Activated CD8-positive, alpha-beta memory T cell treated with anti-CD3 and anti-CD28 coated beads for 1 hour (primary cell): ENCODE measurements at regions not wholly inside any gene's neighbourhood (a gene's known extent, or its start where the extent isn't known, plus 50 kb on each side); places are given as distances from the start of the nearest gene placed in this dataset.

Source experiments
- DNase-seq, 2 donors: peaks; one replicate each; pipeline ENCODE4 v3.0.0-alpha.2; 2020; ENCODE audit warnings: low read depth in 1 of 2; ENCODE audit errors: extremely low read depth in 1 of 2

DNA sequence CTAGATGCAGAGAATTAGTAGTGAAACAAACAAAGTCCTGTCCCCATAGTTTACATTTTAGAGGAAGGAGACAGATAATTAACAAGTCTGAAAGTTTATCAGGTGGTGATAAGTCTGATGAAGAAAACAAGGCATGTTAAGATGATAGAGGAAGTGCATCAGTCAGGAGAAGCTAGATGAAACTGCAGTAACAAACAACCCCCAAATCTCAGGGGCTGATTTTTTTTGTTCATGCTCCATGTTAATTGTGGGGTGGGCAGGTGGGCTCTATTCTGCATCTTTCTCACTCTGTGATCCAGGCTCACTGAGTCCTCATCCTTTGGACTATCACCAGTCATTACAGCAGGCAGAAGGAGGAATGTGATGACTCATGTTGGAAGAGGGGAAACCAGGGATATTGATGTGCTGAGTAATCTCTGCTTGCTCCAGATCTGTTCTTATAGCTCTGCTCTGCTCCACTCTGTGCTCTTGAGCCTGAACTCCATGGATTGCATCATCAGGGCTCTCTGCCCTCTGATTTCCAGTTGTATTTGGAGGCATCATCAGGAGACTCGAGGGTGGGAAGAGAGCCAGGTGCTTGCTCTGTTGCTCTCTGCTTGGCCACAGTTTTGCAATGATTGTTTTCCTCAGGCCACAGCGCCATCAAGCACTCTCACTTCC lies 166.9 kb downstream of the IER5 start:
- no peak for DNase-seq

DNA sequence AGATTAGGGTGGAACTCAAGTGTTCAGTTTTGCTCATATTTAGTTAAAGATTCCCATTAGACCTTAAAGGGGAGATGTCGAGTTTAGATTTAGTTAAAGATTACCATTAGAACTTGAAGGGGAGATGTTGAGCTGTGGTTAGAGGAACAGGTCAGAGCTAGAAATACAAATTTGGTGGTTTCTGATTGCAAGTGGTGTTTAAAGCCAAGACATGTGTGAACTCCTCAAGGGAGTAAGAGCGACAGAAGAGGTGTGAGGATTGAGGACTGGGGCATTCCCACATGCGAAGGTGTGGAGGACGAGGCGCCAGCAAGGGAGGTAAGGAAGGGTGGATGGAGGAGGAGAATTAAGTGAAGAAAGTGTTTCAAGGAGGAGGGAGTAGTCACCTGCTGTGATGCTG lies 168.6 kb downstream of the IER5 start:
- no peak for DNase-seq

DNA sequence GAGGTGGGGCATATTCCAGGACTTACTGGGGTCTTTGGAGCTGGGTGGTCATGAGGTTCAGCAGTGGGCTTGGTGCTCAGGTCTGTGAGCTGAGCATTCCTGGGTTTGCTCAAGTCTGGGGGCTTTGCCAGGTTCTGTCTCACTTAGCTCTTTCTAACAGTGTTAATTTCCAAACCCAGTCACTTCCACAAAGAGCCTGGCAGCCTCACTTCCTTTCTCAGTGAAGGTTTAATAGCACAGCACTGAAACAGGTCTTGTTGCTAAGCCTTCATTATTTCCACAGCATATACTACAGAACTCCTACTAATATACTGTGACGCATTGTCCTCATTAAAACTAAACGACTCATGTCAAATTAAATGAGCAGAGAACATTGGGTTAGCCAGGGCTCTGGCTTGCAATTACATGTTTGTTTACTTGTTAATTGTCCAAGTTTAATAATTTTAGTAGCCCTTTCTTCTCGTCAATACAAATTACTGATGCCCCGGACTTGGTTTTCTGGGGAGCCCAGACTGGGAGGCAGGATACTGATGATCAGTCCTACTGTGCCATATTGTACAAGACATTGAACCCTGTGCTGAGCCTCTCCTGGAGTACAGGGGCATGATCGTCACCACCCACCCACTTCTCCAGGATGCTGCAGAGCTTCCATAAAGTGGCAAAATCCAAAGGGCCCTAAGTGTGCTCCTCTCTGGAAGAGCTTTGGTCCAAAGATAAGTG lies 170.7 kb downstream of the IER5 start:
- no peak for DNase-seq

DNA sequence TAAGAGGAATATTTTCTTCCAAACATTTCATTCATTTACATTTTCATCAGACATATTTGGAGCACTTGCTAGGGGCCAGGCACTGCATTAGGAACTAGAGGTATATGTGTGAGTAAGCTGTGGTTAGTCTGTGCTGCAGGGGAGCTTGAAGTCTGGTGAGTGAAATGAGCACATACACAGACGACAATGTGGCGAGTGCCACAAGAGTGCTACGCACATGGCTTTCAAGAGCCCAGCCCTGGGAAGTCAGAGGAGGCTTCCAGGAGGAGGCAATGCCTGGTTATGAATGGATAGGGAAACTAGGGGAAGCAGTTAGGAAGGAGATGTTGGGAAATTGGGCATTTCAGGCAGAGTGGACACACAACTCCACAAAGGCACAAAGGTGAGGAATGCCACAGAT lies 171.8 kb downstream of the IER5 start:
- DNase-seq: no peak

DNA sequence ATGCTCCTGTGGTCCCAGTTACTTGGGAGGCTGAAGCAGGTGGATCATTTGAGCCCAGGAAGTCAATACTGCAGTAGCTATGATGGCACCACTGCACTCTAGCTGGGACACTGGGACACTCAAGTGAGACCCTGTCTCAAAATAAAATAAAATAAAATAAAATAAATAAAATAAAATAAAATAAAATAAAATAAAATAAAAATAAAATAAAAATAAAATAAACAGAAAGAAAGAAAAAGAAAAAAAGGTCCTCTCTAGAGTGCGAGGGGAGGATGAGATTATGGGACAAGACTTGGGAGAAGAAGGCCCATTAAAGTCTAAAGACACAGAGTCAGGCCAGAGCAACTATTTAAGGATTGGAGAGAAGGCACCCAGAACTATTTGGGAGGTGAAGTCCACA lies 172.5 kb downstream of the IER5 start:
- DNase-seq: no peak

DNA sequence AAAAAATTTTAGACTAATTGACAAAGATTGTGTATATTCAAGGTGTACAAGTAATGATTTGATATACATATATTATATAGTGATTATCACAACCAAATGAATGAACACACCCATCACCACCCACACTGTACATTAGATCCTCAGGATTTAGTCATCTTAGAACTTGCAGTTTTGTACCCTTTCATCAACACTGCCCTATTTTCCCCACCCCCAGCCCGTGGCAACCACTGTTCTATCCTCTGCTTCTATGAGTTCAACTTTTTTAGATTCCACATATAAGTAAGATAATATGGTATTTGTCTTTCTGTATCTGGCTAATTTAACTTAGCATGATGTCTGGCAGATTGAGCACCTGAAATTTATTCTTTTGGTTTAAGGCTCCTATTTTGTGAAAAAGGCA lies 173.6 kb downstream of the IER5 start:
- no peak for DNase-seq

DNA sequence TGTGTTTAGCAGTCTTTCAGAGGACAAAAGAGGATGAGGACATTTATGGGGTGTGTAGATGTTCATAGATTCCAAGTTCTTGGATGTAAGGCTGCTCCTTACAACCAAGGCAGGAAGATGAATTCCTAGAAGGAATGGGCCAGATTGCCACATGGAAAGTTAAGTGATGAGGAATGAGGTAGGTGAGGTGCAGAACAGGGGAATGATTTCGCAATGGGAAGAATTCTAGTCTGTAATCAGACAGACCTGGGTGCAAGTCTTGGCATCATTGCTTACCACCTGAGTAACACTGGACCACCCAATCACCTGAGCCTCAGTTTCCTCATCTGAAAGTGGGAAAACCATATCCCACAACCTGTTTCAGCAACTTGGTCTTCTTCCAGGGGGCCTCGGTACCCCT lies 174.9 kb downstream of the IER5 start:
- DNase-seq: no peak

DNA sequence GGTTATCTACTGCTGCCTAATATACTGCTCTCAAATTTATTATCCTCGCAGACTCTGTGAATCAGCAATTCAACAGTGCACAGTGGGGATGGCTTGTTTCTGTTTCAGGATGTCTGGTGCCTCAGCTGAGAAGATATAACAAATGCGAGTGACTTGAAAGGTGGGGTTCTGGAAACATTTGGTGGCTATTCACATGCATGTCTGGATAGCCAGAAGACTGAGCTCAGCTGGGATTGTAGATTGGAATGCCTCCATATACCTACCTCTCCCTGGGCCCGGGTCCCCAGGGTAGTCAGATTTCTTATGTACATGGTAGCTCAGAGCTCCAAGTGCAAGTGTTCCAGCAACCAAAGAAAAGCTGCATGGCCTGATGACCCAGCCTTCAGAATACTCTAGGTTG lies 176.3 kb downstream of the IER5 start:
- no peak for DNase-seq

DNA sequence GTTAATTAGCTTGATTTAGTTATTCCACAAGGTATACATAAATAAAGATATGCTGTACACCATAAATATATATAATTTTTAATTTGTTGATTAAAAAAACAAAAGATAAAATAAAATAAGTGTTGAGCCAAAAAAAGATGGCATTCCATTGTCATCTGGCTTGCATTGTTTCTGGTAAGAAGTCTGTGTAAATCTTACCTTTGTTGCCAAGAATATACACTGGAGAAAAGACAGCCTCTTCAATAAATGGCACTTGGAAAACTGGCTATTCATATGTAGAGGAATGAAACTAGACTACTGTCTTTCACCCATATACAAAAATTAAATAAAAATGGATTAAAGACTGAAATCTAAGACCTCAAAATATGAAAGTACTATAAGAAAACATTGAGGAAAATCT lies 196.5 kb downstream of the IER5 start:
- no peak for DNase-seq

DNA sequence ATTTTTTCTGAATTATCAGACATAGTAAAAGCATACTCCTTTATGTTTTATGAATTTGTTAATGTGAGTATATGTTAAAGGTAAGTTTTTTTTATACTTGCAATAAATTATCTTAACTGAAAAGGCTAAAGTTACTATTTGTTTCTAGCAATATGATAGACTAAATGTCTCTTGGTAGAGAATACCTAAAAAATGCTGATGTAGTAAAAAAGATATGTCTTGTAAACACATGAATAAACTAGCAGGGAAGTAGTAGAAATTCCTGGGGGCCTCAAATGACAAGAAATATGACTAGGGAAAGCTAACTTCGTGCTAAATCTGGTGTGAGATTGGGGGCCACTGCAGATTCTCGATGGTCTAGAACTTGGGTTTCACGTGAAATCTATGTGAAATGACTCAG lies 188.1 kb upstream of the CACNA1E start:
- DNase-seq: no peak

DNA sequence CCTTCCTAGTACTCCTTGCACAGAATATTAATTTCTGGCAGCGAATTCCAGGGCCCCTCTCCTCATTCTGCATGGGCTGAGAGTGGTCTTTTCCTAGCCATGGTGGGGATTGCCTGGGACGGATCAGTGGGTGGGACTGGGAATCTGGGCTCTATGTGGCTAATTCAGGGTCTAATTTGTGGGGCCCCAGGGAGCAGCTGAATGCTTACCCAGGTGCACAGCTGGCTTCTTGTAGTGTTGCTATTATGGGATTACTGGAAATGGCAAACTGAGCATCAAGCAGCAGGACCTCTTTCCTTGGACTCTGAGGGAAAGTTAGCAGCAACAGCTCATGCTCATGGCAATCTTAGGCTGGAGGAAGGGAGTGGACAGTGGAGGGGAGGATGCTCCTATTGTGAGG lies 187.1 kb upstream of the CACNA1E start:
- DNase-seq: no peak

DNA sequence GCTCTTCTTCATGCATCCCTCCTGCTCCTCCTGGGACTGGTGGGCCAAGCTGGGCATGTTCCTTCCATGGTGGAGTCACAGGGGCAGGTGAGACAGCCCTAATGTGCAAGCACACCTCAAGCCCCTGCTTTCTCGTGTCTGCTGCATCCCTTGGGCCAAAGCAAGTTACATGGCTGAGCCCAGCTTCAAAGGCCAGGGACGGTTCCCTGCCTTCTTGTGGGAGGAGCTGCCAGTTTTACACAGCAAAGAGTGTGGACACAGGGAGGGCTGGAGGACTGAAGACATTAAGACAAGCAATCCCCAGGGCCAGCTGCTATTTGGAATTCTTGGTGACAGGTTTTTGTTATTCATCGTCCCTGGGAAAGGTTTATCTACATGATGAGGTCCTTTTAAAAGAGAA lies 175.2 kb upstream of the CACNA1E start:
- DNase-seq: no peak

DNA sequence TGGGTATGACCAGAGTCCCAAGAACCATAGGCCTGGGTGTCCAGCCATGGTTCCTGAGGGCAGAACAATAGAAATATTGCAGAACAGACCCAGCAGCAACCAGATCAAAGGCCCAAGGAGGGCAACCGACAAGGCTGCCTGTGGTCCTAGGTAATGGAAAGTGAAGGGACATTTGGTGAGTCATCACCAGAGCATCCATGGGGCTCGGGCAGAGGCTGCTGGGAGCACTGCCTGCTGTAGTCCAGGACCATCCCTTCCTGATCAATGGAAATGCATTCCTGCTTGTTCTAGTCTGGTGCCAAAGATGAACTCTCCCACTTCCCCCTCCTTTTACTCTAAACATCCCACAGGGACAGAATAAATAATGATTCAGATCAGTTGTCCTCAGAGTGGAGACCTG lies 172.8 kb upstream of the CACNA1E start:
- DNase-seq: no peak

DNA sequence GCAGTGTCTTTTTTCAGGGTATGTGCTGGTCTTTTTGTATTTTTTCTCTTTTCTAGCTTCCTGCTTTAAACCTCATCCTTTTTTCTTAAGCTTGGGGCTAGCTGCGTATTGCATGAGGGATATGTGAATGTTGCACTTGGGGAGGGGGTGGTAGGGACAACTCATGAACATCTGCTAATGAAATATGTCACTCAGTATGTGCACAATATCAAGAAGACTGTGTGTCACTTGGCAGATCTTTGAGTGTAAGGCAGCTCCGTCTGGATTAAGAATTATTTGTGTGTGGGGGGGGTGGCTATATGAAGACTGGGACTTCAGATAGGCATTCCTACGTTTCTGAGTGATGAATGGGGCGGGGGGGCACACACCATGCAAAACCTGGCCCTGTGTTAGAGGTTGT lies 170.4 kb upstream of the CACNA1E start:
- DNase-seq: no peak

DNA sequence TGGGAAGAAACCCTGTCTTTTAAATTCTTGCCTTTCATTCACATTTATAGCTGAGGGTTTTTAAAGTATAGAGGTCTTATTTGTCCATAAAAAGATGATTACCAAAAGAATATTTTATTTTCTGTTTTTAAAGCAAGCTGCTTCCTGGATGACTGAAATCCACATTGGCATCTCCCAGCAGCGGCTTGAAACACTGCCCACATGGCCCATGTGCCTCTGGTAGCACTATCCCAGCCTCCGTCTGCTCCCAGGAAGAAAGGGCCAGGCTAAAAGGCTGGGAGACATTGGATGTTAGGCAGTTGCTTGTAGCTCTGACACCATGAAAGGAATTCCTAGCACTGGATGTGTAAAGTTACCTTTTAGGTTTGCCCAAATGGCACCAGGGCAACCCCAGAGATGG lies 169.9 kb upstream of the CACNA1E start:
- DNase-seq: no peak

DNA sequence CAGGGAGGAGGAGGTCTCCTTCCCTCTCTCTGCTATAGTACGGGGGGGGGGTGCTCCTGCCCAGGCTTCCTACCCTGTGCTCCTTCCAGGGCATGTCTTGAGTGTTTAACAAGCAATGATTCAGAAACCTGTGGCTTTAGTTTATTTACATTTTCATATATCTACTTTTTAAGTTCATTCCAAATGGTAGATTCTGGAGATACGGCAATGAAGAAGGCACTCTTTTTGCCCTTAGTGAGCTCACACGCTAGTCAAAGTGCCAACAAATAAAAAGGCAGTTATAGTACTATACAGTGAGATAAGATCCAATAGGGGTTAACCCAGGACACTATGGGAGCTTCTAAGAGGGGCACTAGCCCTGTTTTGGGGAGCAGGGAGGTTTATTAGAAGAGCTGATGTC lies 169.3 kb upstream of the CACNA1E start:
- no peak for DNase-seq

DNA sequence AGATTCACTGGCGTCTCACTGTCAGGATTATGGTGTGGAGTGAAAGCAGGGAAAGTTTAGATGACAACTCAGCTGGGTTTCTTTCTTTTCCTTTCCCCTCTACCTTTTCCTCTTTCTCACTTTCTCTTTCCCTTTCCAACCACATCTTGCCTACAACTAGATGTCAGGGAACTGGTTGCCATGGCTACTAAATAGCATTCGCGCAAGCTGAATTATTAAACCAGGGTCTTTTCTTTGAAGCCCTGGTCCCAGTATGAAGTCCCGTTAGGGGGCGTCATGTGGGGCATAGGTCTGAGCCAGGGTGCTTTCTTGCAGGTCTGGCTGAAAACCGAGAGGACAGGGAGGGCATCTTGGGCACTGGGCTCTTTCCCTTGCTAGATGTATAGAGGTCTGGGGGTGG lies 168.4 kb upstream of the CACNA1E start:
- DNase-seq: no peak

DNA sequence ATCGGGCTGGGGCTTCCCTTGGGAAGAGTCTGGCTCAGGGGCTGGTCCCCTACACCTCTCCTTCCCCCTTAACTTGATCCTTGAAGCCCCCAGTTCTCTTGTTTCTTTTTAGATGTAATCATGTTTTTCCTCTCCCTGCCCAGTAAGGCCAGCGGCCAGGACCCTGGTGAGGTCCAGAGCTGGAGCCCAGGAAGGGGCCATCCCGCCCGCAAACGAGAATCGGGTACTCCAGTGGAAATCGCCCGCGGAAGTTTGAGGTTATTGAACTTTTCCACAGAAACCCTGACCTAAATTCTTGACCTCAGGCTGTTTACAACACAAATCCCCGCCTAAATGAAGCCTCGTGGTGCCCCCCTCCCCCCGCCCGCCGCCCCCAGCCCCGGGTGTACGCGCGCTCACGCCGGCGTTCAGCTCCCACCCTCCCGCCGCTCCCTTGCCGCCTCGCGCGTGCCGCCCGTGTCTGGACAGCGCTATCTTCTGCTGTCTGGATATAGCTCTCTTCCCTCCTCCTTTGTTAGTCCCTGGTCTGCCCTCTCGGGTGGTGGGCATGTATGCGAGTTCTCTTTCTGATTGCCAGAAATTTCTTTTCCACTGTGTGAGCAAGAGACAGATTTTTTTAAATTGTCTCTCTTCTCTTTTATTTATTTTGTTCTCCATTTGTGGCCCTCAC lies 165.9 kb upstream of the CACNA1E start:
- no peak for DNase-seq

DNA sequence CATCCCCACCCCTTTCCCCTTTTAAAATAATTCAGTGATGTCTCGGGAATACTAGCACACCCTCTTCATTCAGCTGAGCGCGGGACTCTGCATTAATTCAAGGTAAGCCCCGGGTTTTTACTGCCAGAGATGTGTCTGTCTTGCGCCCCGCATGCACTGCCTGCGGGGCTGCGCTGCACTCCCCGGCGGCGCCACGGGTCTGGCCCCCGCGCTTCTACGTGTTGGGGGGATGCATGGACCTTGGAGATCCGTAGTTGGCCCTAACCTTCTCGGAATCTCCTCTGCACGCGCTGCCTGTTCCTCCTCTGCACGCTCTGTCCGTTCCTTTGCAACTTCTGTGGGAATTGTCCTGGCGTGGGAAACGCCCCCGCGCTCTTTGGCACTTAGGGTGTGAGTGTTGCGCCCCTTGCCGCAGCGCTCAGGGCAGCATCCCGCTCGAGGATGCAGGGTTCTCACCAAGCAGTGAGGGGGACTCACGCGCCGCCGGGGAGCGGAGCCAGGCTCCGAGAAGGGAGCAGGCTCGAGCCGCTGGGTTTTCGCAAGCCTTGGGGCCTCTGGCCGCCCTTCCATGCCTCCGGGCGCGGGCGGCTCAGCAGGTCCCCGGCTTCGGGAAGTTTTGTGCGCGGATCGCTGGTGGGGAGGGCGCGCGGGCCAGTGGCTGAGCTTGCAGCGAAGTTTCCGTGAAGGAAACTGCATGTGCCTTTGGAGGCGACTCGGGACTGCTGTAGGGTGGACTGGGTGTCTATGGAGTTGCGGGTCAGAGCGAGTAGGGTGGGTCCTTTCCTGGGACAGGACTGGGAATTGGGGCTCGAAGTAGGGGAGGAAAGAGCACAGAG lies 165.1 kb upstream of the CACNA1E start:
- DNase-seq: no peak

DNA sequence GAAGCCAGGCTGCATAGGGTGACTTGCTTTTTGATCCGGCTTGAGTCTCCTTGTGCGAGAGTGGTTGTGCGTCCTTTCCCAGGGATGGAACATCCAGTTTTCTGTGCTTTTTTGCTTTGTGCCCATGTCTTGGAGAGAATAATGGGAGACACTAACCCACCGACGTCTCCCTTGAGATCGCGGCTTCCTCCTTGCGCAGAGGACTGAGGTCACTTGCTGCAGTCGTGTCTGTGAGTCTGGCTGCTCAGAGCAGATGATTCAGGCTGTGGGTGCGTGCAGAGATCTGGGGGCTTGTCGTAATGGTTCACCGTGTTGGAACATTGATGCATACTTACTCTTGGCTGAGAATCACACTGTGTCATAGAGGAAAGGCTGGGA lies 164.5 kb upstream of the CACNA1E start:
- DNase-seq: no peak

DNA sequence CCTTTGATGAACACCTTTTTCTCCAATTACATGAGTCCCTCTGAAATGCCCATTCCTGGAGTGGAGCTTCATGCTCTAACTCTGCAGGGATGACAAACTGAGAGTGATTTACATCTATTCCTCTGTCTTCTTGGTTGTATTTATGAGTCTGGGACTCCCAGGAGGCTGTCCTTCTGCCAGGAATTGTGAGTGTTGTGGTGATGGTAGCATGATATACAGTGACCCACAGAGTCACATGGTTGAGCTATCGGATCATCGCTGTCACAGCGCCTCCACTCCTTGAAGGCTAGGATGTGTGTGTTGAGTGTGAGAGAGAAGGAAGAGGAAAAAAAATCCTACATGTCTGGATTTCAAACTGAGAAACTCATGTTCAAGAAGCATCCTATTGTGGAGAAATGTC lies 163.4 kb upstream of the CACNA1E start:
- no peak for DNase-seq
